ENCODE measurements at regions not wholly inside any gene's neighbourhood (a gene's known extent, or its start where the extent isn't known, plus 50 kb on each side); places are given as distances from the start of the nearest gene placed in this dataset.

GRCh38 chr5:175181331-175181730 lies 262.7 kb downstream of the DRD1 start:
- TF ChIP-seq CTCF (IDR thresholded peaks at IDR 0.05) (no peak), JUND (IDR thresholded peaks at IDR 0.05) (no peak), TEAD4 (IDR thresholded peaks at IDR 0.05; ENCODE audit: borderline replicate concordance, insufficient read depth) (no peak), TAF1 (IDR thresholded peaks at IDR 0.05; ENCODE audit: borderline replicate concordance, low read depth, low read length) (no peak), ZBTB33 (IDR thresholded peaks at IDR 0.05; ENCODE audit: borderline replicate concordance, low read depth) (no peak), REST (IDR thresholded peaks at IDR 0.05; ENCODE audit: low read depth, low read length) (no peak), MAX (IDR thresholded peaks at IDR 0.05; ENCODE audit: low read depth) (no peak), NRF1 (IDR thresholded peaks at IDR 0.05; ENCODE audit: low read depth, low read length) (no peak), EZH2phosphoT487 (IDR thresholded peaks at IDR 0.05; ENCODE audit: borderline replicate concordance, low read depth) (no peak), POLR2AphosphoS5 (IDR thresholded peaks at IDR 0.05; ENCODE audit: low read depth, low read length) (no peak), FOXJ3 (CRISPR knock-in tag; IDR thresholded peaks at IDR 0.05) (no peak), USF1 (IDR thresholded peaks at IDR 0.05; ENCODE audit: borderline replicate concordance, low read depth) (no peak), YY1 (IDR thresholded peaks at IDR 0.05; ENCODE audit: low read depth) (no peak)

All from SK-N-SH (cell line).